ENCODE measurements at regions not wholly inside any gene's neighbourhood (a gene's known extent, or its start where the extent isn't known, plus 50 kb on each side); places are given as distances from the start of the nearest gene placed in this dataset.

DNA sequence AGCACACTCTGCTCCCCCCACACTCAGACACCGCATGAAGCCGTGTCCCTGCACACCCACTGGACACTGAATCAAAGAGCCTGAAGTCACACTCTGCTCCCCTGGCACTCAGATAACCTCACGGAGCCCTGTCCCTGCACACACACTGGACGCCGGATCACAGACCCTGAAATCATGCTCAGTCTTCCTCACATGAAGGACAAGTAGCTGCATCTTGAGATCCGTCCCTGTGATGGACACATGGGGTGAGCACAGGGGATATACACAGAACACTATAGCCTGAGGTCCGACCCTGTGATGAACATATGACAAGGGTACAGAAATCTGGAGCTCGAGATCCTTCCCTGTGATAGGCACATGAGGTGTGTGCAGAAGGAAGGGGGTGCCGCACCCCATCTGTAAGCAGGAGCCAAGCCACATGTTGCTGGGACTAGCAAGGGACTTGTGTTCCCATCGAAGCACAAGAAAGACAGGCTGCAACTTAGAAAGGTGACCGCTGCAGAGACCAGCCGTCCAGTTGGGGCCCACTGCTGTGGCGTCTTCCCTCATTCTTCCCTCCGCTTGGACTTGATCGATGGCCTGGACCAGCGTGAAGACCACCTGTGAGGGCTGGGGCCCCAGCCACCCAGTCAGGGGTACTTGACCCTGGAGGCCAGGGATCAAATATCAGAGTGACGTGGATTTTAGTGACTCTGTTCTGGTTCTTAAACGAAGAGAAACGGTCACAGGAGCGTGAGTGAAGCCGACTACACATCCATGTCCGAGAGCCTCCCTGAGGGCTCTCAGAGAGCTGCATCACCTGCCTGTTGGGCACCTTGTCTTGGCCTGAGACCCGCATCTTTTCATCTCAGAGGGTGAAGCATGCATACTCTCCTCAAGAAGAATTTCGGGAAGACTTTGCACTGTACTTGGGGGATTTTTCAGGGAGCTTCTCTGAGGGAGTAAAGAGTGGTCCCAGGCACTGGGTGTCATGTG, 391.7 kb upstream of the SALL3 start:
- TF ChIP-seq, protein P1, sequence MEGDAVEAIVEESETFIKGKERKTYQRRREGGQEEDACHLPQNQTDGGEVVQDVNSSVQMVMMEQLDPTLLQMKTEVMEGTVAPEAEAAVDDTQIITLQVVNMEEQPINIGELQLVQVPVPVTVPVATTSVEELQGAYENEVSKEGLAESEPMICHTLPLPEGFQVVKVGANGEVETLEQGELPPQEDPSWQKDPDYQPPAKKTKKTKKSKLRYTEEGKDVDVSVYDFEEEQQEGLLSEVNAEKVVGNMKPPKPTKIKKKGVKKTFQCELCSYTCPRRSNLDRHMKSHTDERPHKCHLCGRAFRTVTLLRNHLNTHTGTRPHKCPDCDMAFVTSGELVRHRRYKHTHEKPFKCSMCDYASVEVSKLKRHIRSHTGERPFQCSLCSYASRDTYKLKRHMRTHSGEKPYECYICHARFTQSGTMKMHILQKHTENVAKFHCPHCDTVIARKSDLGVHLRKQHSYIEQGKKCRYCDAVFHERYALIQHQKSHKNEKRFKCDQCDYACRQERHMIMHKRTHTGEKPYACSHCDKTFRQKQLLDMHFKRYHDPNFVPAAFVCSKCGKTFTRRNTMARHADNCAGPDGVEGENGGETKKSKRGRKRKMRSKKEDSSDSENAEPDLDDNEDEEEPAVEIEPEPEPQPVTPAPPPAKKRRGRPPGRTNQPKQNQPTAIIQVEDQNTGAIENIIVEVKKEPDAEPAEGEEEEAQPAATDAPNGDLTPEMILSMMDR (optimal IDR thresholded peaks at IDR 0.05 in 1 of 3, IDR thresholded peaks at IDR 0.05 in 1 of 3, conservative IDR thresholded peaks at IDR 0.05 in 1 of 3; ENCODE audit: extremely low read depth in 1 of 3, insufficient read depth in 2 of 3, low read length in 3 of 3), result no peak
- TF ChIP-seq EZH2 (IDR thresholded peaks at IDR 0.05; ENCODE audit: low read length), result no peak

Data from keratinocyte (primary cell).